Keratinocyte (primary cell): ENCODE measurements at regions not wholly inside any gene's neighbourhood (a gene's known extent, or its start where the extent isn't known, plus 50 kb on each side); places are given as distances from the start of the nearest gene placed in this dataset.

ENCODE experiments used
- DNase-seq: peaks from one replicate; pipeline ENCODE4 v3.0.0-alpha.2; 2011; ENCODE audit warnings: low read depth, missing footprints, low spot score
- FAIRE-seq: peaks from 2 replicates; lab custom pipeline; 2011; peaks lifted over from hg19 to GRCh38; lab: Jason Lieb, UNC
- H2AFZ ChIP-seq: 2 replicates; pipeline ENCODE4 v1.6.0; 2012; ENCODE audit warnings: low read length, control low read depth, inconsistent platforms; ENCODE audit not compliant: control insufficient read depth
- H3K27ac ChIP-seq: 2 replicates; pipeline ENCODE4 v1.5.1; 2011; ENCODE audit warnings: low read length; ENCODE audit not compliant: control insufficient read depth, insufficient read depth
- H3K27me3 ChIP-seq: 3 replicates; pipeline ENCODE4 v1.6.0; 2011; ENCODE audit warnings: low read length; ENCODE audit not compliant: control insufficient read depth, insufficient read depth; ENCODE audit errors: extremely low read depth
- H3K36me3 ChIP-seq, 2 experiments: 2 replicates in 1 of 2; 3 replicates in 1 of 2; pipeline ENCODE4 v1.5.1; 2011; ENCODE audit warnings: low read length in 2 of 2, mild to moderate bottlenecking in 1 of 2; ENCODE audit not compliant: control insufficient read depth in 2 of 2, insufficient read depth in 2 of 2; ENCODE audit errors: extremely low read depth in 1 of 2
- H3K4me1 ChIP-seq: 3 replicates; pipeline ENCODE4 v1.5.1; 2011; ENCODE audit warnings: low read length; ENCODE audit not compliant: control insufficient read depth, insufficient read depth; ENCODE audit errors: extremely low read depth
- H3K4me2 ChIP-seq: 3 replicates; pipeline ENCODE4 v1.6.0; 2011; ENCODE audit warnings: low read depth, low read length; ENCODE audit not compliant: control insufficient read depth, insufficient read depth; ENCODE audit errors: extremely low read depth
- H3K4me3 ChIP-seq, 3 experiments: fragments of 200-600 bp in 1 of 3; sonication (generic) in 1 of 3; 2 replicates in 2 of 3; 3 replicates in 1 of 3; pipeline ENCODE4 v1.5.1; 2011 to 2016; ENCODE audit warnings: low read length in 3 of 3, mild to moderate bottlenecking in 3 of 3, control low read depth in 2 of 3, inconsistent platforms in 1 of 3, low read depth in 1 of 3, mixed read lengths in 1 of 3, mixed run types in 1 of 3, moderate library complexity in 1 of 3; ENCODE audit not compliant: control insufficient read depth in 2 of 3, insufficient read depth in 2 of 3; ENCODE audit errors: extremely low read depth in 1 of 3
- H3K79me2 ChIP-seq: 2 replicates; pipeline ENCODE4 v1.6.0; 2012; ENCODE audit warnings: low read length; ENCODE audit not compliant: control insufficient read depth, insufficient read depth
- H3K9ac ChIP-seq: 3 replicates; pipeline ENCODE4 v1.6.0; 2011; ENCODE audit warnings: low read length; ENCODE audit not compliant: control insufficient read depth, insufficient read depth; ENCODE audit errors: extremely low read depth
- H3K9me1 ChIP-seq: 3 replicates; pipeline ENCODE4 v1.6.0; 2011; ENCODE audit warnings: low read length; ENCODE audit not compliant: control insufficient read depth, insufficient read depth; ENCODE audit errors: extremely low read depth
- H3K9me3 ChIP-seq: 2 replicates; pipeline ENCODE4 v1.5.1; 2012; ENCODE audit warnings: low read depth, low read length; ENCODE audit not compliant: control insufficient read depth
- H4K20me1 ChIP-seq: 3 replicates; pipeline ENCODE4 v1.6.0; 2011; ENCODE audit warnings: low read length; ENCODE audit not compliant: control insufficient read depth, insufficient read depth; ENCODE audit errors: extremely low read depth
- CTCF ChIP-seq, 3 experiments: IDR thresholded peaks in 1 of 3; conservative IDR thresholded peaks in 1 of 3; optimal IDR thresholded peaks in 1 of 3; 2 replicates in 2 of 3; 3 replicates in 1 of 3; pipeline versions ENCODE3 to v1.5.1; 2011; ENCODE audit warnings: low read length in 3 of 3, mild to moderate bottlenecking in 3 of 3, moderate library complexity in 2 of 3, control low read depth in 1 of 3, inconsistent platforms in 1 of 3; ENCODE audit not compliant: insufficient read depth in 2 of 3; ENCODE audit errors: extremely low read depth in 1 of 3
- EZH2 ChIP-seq: IDR thresholded peaks from one replicate; pipeline ENCODE4 v1.6.1; 2012; ENCODE audit warnings: inconsistent platforms, mild to moderate bottlenecking, low read length, moderate library complexity
- dilution Hi-C: fragments of 300-500 bp; cut with MboI; formaldehyde crosslinking; loops from one replicate; pipeline ENCODE4 v1.7.0; 2020; ENCODE audit warnings: low sequenced_read_pairs; ENCODE audit not compliant: extremely low pct_ligation_motif_present

GRCh38 chr3:188974856-188975599, 196.7 kb upstream of the TPRG1 start:
- Histone ChIP-seq H3K27ac (no peak overlapping the region), H3K79me2 (no peaks in the 10 kb centered on the region), H3K36me3 (no peaks in the 10 kb centered on the region), H3K9me1 (no peaks in the 10 kb centered on the region), H3K4me1 (peaks cover 10% of the 10 kb centered on the region), H3K4me3 (no peak overlapping the region), H3K27me3 (no peaks in the 10 kb centered on the region), H4K20me1 (no peaks in the 10 kb centered on the region), H2AFZ (peak overlapping the region; percentile 34), H3K9ac (no peak overlapping the region), H3K9me3 (no peaks in the 10 kb centered on the region), H3K4me2 (peak overlapping the region; percentile 79)
- DNase-seq (no peak), FAIRE-seq (no peak)
- no peak for TF ChIP-seq CTCF (optimal IDR thresholded peaks at IDR 0.05 in 1 of 3, IDR thresholded peaks at IDR 0.05 in 1 of 3, conservative IDR thresholded peaks at IDR 0.05 in 1 of 3; ENCODE audit: extremely low read depth in 1 of 3, insufficient read depth in 2 of 3, low read length in 3 of 3)
- no peak for TF ChIP-seq EZH2
- dilution Hi-C loops, result no loop called here

- dilution Hi-C loops, result no loop called here
- no peak for TF ChIP-seq EZH2
- TF ChIP-seq CTCF (optimal IDR thresholded peaks at IDR 0.05 in 1 of 3, IDR thresholded peaks at IDR 0.05 in 1 of 3, conservative IDR thresholded peaks at IDR 0.05 in 1 of 3; ENCODE audit: extremely low read depth in 1 of 3, insufficient read depth in 2 of 3, low read length in 3 of 3), result no peak
- Histone ChIP-seq H3K9me1 (no peaks in the 10 kb centered on the region), H3K9ac (no peak overlapping the region), H3K27ac (no peak overlapping the region), H3K4me1 (peaks cover 10% of the 10 kb centered on the region), H3K27me3 (no peaks in the 10 kb centered on the region), H4K20me1 (no peaks in the 10 kb centered on the region), H3K36me3 (no peaks in the 10 kb centered on the region), H3K79me2 (no peaks in the 10 kb centered on the region), H3K4me2 (peak overlapping the region; percentile 79), H3K4me3 (peak overlapping the region in 2 of 3 experiments; percentile 44 to 50), H3K9me3 (no peaks in the 10 kb centered on the region), H2AFZ (peak overlapping the region; percentile 34)
- no peak for FAIRE-seq
- no peak for DNase-seq
Measured at GRCh38 chr3:188975600-188976314, 196.0 kb upstream of the TPRG1 start.
